ENCODE measurements at regions not wholly inside any gene's neighbourhood (a gene's known extent, or its start where the extent isn't known, plus 50 kb on each side); places are given as distances from the start of the nearest gene placed in this dataset.

- no peaks in the 10 kb centered on the region for H3K36me3 ChIP-seq (ENCODE audit: insufficient read depth, low read length)
These were observed 77.6 kb upstream of the FRMD4B start for GRCh38 chr3:69463531-69463930.

GRCh38 chr3:69462826-69463100 lies 76.9 kb upstream of the FRMD4B start:
- Histone ChIP-seq H3K4me1 (ENCODE audit: insufficient read depth, low read length) (no peaks in the 10 kb centered on the region), H3K9ac (ENCODE audit: low read length) (no peak overlapping the region), H3K36me3 (ENCODE audit: insufficient read depth, low read length) (no peaks in the 10 kb centered on the region), H3K4me3 (ENCODE audit: low read depth in 1 of 2, low read length in 2 of 2) (no peak overlapping the region), H3K27me3 (ENCODE audit: control insufficient read depth in 1 of 2, insufficient read depth in 2 of 2, low read length in 2 of 2) (no peaks in the 10 kb centered on the region), H3K27ac (ENCODE audit: low read depth, low read length) (no peak overlapping the region), H3K9me3 (ENCODE audit: low read length) (no peaks in the 10 kb centered on the region)

More at GRCh38 chr3:69463531-69463930, 77.6 kb upstream of the FRMD4B start:
- Histone ChIP-seq H3K4me3 (ENCODE audit: low read depth in 1 of 2, low read length in 2 of 2) (no peak overlapping the region), H3K27ac (ENCODE audit: low read depth, low read length) (no peak overlapping the region), H3K27me3 (ENCODE audit: control insufficient read depth in 1 of 2, insufficient read depth in 2 of 2, low read length in 2 of 2) (no peaks in the 10 kb centered on the region), H3K4me1 (ENCODE audit: insufficient read depth, low read length) (no peaks in the 10 kb centered on the region), H3K9ac (ENCODE audit: low read length) (no peak overlapping the region), H3K9me3 (ENCODE audit: low read length) (no peaks in the 10 kb centered on the region)

DNA sequence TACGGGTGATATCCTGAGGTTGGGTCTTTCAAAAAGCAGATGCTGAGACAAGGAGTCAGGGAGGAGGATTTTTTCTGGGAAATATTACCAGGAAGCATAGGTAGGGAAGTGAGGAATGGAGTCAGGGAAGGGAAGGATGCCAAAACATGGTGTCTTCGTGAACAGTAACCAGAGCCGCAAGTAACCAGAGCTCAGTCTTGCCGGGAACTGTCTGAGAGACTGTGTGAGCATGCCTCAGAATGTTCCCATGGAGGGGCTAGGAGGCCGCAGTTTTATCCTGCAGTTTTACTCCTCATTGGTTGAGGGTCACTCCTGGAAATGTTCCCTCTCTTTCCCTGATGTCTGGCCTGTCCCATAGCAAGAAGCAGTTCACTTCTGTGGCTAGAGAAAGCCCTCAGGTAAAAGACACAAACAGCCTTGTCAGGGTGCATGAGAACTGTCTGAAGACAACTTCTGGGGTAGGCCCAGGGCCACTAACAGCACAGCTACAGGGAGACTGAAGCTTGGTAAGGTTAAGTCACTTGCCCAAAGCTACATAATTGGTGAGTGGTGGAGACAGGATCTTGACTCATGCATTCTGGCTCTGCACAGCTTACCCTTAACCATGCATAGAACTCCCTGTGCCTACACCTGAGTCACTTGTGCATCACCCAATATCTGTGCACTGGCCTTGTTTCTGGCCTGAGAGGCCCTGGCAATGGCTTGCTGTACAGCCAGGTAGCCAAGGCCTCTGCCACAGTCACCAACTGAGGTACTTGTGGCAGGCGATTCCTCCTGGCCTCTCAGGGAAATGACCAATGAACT lies 76.3 kb upstream of the FRMD4B start:
- Histone ChIP-seq H3K9ac (ENCODE audit: low read length) (no peak overlapping the region), H3K27me3 (ENCODE audit: control insufficient read depth in 1 of 2, insufficient read depth in 2 of 2, low read length in 2 of 2) (no peaks in the 10 kb centered on the region), H3K9me3 (ENCODE audit: low read length) (no peaks in the 10 kb centered on the region), H3K27ac (ENCODE audit: low read depth, low read length) (no peak overlapping the region), H3K4me1 (ENCODE audit: insufficient read depth, low read length) (no peaks in the 10 kb centered on the region), H3K4me3 (ENCODE audit: low read depth in 1 of 2, low read length in 2 of 2) (no peak overlapping the region), H3K36me3 (ENCODE audit: insufficient read depth, low read length) (no peaks in the 10 kb centered on the region)

- no peaks in the 10 kb centered on the region for H3K36me3 ChIP-seq (ENCODE audit: insufficient read depth, low read length)
- no peaks in the 10 kb centered on the region for H3K27me3 ChIP-seq (ENCODE audit: control insufficient read depth in 1 of 2, insufficient read depth in 2 of 2, low read length in 2 of 2)
- H3K4me3 ChIP-seq (ENCODE audit: low read depth in 1 of 2, low read length in 2 of 2) = no peak overlapping the region
- H3K9ac ChIP-seq (ENCODE audit: low read length) = no peak overlapping the region
- no peaks in the 10 kb centered on the region for H3K9me3 ChIP-seq (ENCODE audit: low read length)
- no peak overlapping the region for H3K27ac ChIP-seq (ENCODE audit: low read depth, low read length)
- H3K4me1 ChIP-seq (ENCODE audit: insufficient read depth, low read length) = no peaks in the 10 kb centered on the region
These were observed 74.1 kb upstream of the FRMD4B start for GRCh38 chr3:69460034-69460433.

GRCh38 chr3:69458803-69459365 lies 73.0 kb upstream of the FRMD4B start:
- no peaks in the 10 kb centered on the region for H3K27me3 ChIP-seq (ENCODE audit: control insufficient read depth in 1 of 2, insufficient read depth in 2 of 2, low read length in 2 of 2)
- H3K4me1 ChIP-seq (ENCODE audit: insufficient read depth, low read length) = no peaks in the 10 kb centered on the region
- no peaks in the 10 kb centered on the region for H3K9me3 ChIP-seq (ENCODE audit: low read length)
- no peak overlapping the region for H3K4me3 ChIP-seq (ENCODE audit: low read depth in 1 of 2, low read length in 2 of 2)
- no peaks in the 10 kb centered on the region for H3K36me3 ChIP-seq (ENCODE audit: insufficient read depth, low read length)
- no peak overlapping the region for H3K9ac ChIP-seq (ENCODE audit: low read length)
- no peak overlapping the region for H3K27ac ChIP-seq (ENCODE audit: low read depth, low read length)

- H3K9ac ChIP-seq (ENCODE audit: low read length) = no peak overlapping the region
- H3K36me3 ChIP-seq (ENCODE audit: insufficient read depth, low read length) = no peaks in the 10 kb centered on the region
- no peak overlapping the region for H3K4me3 ChIP-seq (ENCODE audit: low read depth in 1 of 2, low read length in 2 of 2)
- H3K27ac ChIP-seq (ENCODE audit: low read depth, low read length) = no peak overlapping the region
- no peaks in the 10 kb centered on the region for H3K4me1 ChIP-seq (ENCODE audit: insufficient read depth, low read length)
- H3K27me3 ChIP-seq (ENCODE audit: control insufficient read depth in 1 of 2, insufficient read depth in 2 of 2, low read length in 2 of 2) = no peaks in the 10 kb centered on the region
- no peaks in the 10 kb centered on the region for H3K9me3 ChIP-seq (ENCODE audit: low read length)
These were observed 70.7 kb upstream of the FRMD4B start for GRCh38 chr3:69456631-69457030.

DNA sequence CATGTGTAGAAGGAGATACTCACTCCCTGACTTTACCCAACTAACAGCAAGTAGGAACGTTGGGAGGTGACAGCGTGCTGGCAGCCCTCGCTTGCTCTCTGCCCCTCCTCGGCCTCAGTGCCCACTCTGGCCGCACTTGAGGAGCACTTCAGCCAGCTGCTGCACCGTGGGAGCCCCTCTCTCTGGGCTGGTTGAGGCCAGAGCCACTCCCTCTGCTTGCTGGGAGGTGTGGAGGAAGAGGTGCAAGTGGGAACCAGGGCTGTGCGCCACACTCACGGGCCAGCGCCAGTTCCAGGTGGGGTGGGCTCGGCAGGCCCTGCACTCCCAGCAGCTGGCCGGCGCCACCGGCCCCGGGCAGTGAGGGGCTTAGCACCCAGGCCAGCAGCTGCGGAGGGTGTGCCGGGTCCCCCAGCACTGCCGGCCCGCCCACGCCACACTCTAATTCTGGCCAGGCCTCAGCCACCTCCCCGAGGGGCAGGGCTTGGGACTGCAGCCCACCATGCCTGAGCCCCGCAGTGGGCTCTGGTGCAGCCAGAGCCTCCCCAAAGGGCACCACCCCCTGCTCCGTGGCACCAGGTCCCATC lies 68.4 kb upstream of the FRMD4B start:
- Histone ChIP-seq H3K9me3 (ENCODE audit: low read length) (no peaks in the 10 kb centered on the region), H3K4me3 (ENCODE audit: low read depth in 1 of 2, low read length in 2 of 2) (no peak overlapping the region), H3K27ac (ENCODE audit: low read depth, low read length) (no peak overlapping the region), H3K9ac (ENCODE audit: low read length) (no peak overlapping the region), H3K4me1 (ENCODE audit: insufficient read depth, low read length) (no peaks in the 10 kb centered on the region), H3K27me3 (ENCODE audit: control insufficient read depth in 1 of 2, insufficient read depth in 2 of 2, low read length in 2 of 2) (no peaks in the 10 kb centered on the region), H3K36me3 (ENCODE audit: insufficient read depth, low read length) (no peaks in the 10 kb centered on the region)

- Histone ChIP-seq H3K4me3 (ENCODE audit: low read depth in 1 of 2, low read length in 2 of 2) (no peak overlapping the region), H3K9me3 (ENCODE audit: low read length) (no peaks in the 10 kb centered on the region), H3K36me3 (ENCODE audit: insufficient read depth, low read length) (no peaks in the 10 kb centered on the region), H3K9ac (ENCODE audit: low read length) (no peak overlapping the region), H3K27me3 (ENCODE audit: control insufficient read depth in 1 of 2, insufficient read depth in 2 of 2, low read length in 2 of 2) (no peaks in the 10 kb centered on the region), H3K4me1 (ENCODE audit: insufficient read depth, low read length) (no peaks in the 10 kb centered on the region), H3K27ac (ENCODE audit: low read depth, low read length) (no peak overlapping the region)
These were observed 66.4 kb upstream of the FRMD4B start for GRCh38 chr3:69452295-69452694.

DNA sequence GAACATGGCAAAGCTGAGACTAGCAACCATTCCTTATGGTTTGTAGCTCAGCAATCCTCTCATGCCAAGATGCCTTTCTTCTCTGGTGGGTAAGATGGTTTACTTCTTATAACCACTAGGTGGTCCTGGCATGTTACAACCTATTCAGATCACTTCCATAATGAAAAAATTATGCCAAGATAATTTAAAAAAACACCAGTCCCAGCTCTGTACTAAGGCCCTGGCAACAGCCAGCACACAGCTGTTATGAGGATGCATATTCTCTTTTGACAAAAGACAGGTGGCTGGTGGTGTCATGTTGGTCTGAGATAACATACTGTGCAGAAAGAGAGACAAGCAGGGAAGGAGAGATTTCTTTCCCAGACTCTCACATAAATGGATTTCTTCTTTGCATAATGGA lies 65.7 kb upstream of the FRMD4B start:
- Histone ChIP-seq H3K4me1 (ENCODE audit: insufficient read depth, low read length) (no peaks in the 10 kb centered on the region), H3K36me3 (ENCODE audit: insufficient read depth, low read length) (no peaks in the 10 kb centered on the region), H3K9ac (ENCODE audit: low read length) (no peak overlapping the region), H3K27me3 (ENCODE audit: control insufficient read depth in 1 of 2, insufficient read depth in 2 of 2, low read length in 2 of 2) (no peaks in the 10 kb centered on the region), H3K27ac (ENCODE audit: low read depth, low read length) (no peak overlapping the region), H3K4me3 (ENCODE audit: low read depth in 1 of 2, low read length in 2 of 2) (no peak overlapping the region), H3K9me3 (ENCODE audit: low read length) (no peaks in the 10 kb centered on the region)

GRCh38 chr3:69448877-69449276 lies 63.0 kb upstream of the FRMD4B start:
- Histone ChIP-seq H3K9me3 (ENCODE audit: low read length) (no peaks in the 10 kb centered on the region), H3K36me3 (ENCODE audit: insufficient read depth, low read length) (no peaks in the 10 kb centered on the region), H3K9ac (ENCODE audit: low read length) (no peak overlapping the region), H3K27me3 (ENCODE audit: control insufficient read depth in 1 of 2, insufficient read depth in 2 of 2, low read length in 2 of 2) (no peaks in the 10 kb centered on the region), H3K27ac (ENCODE audit: low read depth, low read length) (no peak overlapping the region), H3K4me1 (ENCODE audit: insufficient read depth, low read length) (peaks cover 8% of the 10 kb centered on the region), H3K4me3 (ENCODE audit: low read depth in 1 of 2, low read length in 2 of 2) (no peak overlapping the region)

GRCh38 chr3:69446402-69447072 lies 60.6 kb upstream of the FRMD4B start:
- Histone ChIP-seq H3K4me1 (ENCODE audit: insufficient read depth, low read length) (peaks cover 8% of the 10 kb centered on the region), H3K27me3 (ENCODE audit: control insufficient read depth in 1 of 2, insufficient read depth in 2 of 2, low read length in 2 of 2) (no peaks in the 10 kb centered on the region), H3K36me3 (ENCODE audit: insufficient read depth, low read length) (no peaks in the 10 kb centered on the region), H3K9ac (ENCODE audit: low read length) (no peak overlapping the region), H3K4me3 (ENCODE audit: low read depth in 1 of 2, low read length in 2 of 2) (no peak overlapping the region), H3K27ac (ENCODE audit: low read depth, low read length) (no peak overlapping the region), H3K9me3 (ENCODE audit: low read length) (no peaks in the 10 kb centered on the region)

Data from muscle layer of colon (tissue), 2 donors.